ENCODE measurements at regions not wholly inside any gene's neighbourhood (a gene's known extent, or its start where the extent isn't known, plus 50 kb on each side); places are given as distances from the start of the nearest gene placed in this dataset.

DNA sequence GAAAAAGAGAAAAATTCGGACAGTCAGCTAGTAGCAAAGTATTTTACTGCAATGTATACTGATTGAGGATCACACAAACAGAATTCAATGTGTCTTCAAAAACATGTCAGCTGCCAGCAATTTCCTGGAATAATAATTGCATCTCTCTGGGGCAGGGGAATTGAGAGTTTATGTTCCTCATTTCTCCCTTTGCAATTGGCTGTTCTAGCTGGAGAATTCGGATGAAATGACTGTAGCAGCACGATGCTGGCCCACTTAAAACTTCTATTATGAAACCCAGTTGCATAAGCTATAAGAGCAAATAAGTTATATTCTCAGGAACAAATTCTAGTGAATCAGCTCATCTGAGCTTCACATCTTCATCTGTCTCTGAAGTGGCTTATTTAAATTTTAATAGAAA is 99.9 kb upstream of the CPEB2 start:
- DNase-seq = no peak
- POLR2A ChIA-PET = no interaction called here

DNA sequence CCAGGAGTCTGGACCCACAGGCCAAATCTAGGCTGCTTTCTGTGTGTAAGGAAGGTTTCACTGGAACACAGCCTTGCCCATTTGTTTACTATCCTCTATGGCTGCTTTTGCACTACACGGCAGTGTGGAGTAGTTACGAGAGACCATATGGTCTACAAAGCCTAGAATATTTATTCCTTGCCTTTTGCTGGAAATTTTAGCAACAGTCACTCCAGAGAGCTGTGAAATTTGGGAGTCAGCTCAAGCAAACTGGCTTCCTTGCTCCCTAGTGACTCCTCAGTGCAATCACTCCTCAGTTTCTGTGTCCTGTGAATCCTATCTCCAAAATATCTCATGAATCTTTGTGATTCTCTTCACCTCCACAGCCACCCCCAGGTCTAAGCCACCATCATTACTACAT is 99.0 kb upstream of the CPEB2 start:
- Histone ChIP-seq H3K4me1 (ENCODE audit: control insufficient read depth in 1 of 2, insufficient read depth in 2 of 2, low read depth in 1 of 2, low read length in 1 of 2) (no peaks in the 10 kb centered on the region), H3K9ac (no peak overlapping the region), H3K27ac (ENCODE audit: low read depth in 2 of 2, low read length in 1 of 2) (no peak overlapping the region), H3K9me2 (no peaks in the 10 kb centered on the region), H3K36me3 (replicated peaks in 1 of 2; ENCODE audit: control insufficient read depth in 1 of 2, insufficient read depth in 2 of 2, low read length in 1 of 2) (no peaks in the 10 kb centered on the region), H3K9me3 (no peaks in the 10 kb centered on the region), H3K4me3 (ENCODE audit: low read depth in 2 of 2, low read length in 1 of 2) (no peak overlapping the region), H2AFZ (ENCODE audit: low read depth) (no peak overlapping the region), H3K27me3 (ENCODE audit: insufficient read depth) (no peaks in the 10 kb centered on the region), H3K79me2 (ENCODE audit: insufficient read depth) (no peaks in the 10 kb centered on the region), H3K4me2 (no peak overlapping the region), H3F3A (replicated peaks; ENCODE audit: insufficient read depth) (no peaks in the 10 kb centered on the region), H4K20me1 (ENCODE audit: insufficient read depth) (no peaks in the 10 kb centered on the region)
- TF ChIP-seq FOXM1 (IDR thresholded peaks at IDR 0.05; ENCODE audit: low read depth) = no peak
- TF ChIP-seq TAF1 (IDR thresholded peaks at IDR 0.05; ENCODE audit: borderline replicate concordance, low read depth, low read length) = no peak
- no peak for TF ChIP-seq NFIC (IDR thresholded peaks at IDR 0.05; ENCODE audit: borderline replicate concordance)
- TF ChIP-seq SMC3 (IDR thresholded peaks at IDR 0.05; ENCODE audit: low read depth, low read length) = no peak
- TF ChIP-seq NRF1 (IDR thresholded peaks at IDR 0.05; ENCODE audit: low read depth, low read length) = no peak
- TF ChIP-seq SIN3A (IDR thresholded peaks at IDR 0.05; ENCODE audit: borderline replicate concordance, low read depth, low read length) = no peak
- TF ChIP-seq JUND (IDR thresholded peaks at IDR 0.05) = no peak
- TF ChIP-seq TCF12 (IDR thresholded peaks at IDR 0.05) = no peak
- TF ChIP-seq EZH2phosphoT487 (IDR thresholded peaks at IDR 0.05; ENCODE audit: borderline replicate concordance, low read depth) = no peak
- TF ChIP-seq, protein P1, sequence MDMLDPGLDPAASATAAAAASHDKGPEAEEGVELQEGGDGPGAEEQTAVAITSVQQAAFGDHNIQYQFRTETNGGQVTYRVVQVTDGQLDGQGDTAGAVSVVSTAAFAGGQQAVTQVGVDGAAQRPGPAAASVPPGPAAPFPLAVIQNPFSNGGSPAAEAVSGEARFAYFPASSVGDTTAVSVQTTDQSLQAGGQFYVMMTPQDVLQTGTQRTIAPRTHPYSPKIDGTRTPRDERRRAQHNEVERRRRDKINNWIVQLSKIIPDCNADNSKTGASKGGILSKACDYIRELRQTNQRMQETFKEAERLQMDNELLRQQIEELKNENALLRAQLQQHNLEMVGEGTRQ (IDR thresholded peaks at IDR 0.05; ENCODE audit: borderline replicate concordance, low read depth, low read length) = no peak
- TF ChIP-seq, protein P2, sequence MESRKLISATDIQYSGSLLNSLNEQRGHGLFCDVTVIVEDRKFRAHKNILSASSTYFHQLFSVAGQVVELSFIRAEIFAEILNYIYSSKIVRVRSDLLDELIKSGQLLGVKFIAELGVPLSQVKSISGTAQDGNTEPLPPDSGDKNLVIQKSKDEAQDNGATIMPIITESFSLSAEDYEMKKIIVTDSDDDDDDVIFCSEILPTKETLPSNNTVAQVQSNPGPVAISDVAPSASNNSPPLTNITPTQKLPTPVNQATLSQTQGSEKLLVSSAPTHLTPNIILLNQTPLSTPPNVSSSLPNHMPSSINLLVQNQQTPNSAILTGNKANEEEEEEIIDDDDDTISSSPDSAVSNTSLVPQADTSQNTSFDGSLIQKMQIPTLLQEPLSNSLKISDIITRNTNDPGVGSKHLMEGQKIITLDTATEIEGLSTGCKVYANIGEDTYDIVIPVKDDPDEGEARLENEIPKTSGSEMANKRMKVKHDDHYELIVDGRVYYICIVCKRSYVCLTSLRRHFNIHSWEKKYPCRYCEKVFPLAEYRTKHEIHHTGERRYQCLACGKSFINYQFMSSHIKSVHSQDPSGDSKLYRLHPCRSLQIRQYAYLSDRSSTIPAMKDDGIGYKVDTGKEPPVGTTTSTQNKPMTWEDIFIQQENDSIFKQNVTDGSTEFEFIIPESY (IDR thresholded peaks at IDR 0.05; ENCODE audit: borderline replicate concordance, low read depth) = no peak
- no peak for TF ChIP-seq GABPA (IDR thresholded peaks at IDR 0.05; ENCODE audit: low read depth)
- TF ChIP-seq FOSL2 (IDR thresholded peaks at IDR 0.05; ENCODE audit: borderline replicate concordance, low read depth) = no peak
- WGBS (ENCODE audit: low lambda C conversion rate) = 78% methylated on average over 2 of the region's 2 CpGs
- DNase-seq = no peak
- POLR2A ChIA-PET = no interaction called here
- CTCF ChIA-PET = no interaction called here

More for the DNA sequence above, 99.9 kb upstream of the CPEB2 start:
- no peaks in the 10 kb centered on the region for H3F3A ChIP-seq (replicated peaks; ENCODE audit: insufficient read depth)
- 56% methylated on average over 3 of the region's 3 CpGs for WGBS (ENCODE audit: low lambda C conversion rate)
- H3K27ac ChIP-seq (ENCODE audit: low read depth in 2 of 2, low read length in 1 of 2) = no peak overlapping the region
- H3K9ac ChIP-seq = no peak overlapping the region
- no peaks in the 10 kb centered on the region for H3K9me2 ChIP-seq
- no peaks in the 10 kb centered on the region for H3K4me1 ChIP-seq (ENCODE audit: control insufficient read depth in 1 of 2, insufficient read depth in 2 of 2, low read depth in 1 of 2, low read length in 1 of 2)
- no peaks in the 10 kb centered on the region for H3K36me3 ChIP-seq (replicated peaks in 1 of 2; ENCODE audit: control insufficient read depth in 1 of 2, insufficient read depth in 2 of 2, low read length in 1 of 2)
- H2AFZ ChIP-seq (ENCODE audit: low read depth) = no peak overlapping the region
- TF ChIP-seq JUND (IDR thresholded peaks at IDR 0.05) = no peak
- H3K79me2 ChIP-seq (ENCODE audit: insufficient read depth) = no peaks in the 10 kb centered on the region
- H3K4me3 ChIP-seq (ENCODE audit: low read depth in 2 of 2, low read length in 1 of 2) = no peak overlapping the region
- no peaks in the 10 kb centered on the region for H3K9me3 ChIP-seq
- H4K20me1 ChIP-seq (ENCODE audit: insufficient read depth) = no peaks in the 10 kb centered on the region
- no peak overlapping the region for H3K4me2 ChIP-seq
- no peaks in the 10 kb centered on the region for H3K27me3 ChIP-seq (ENCODE audit: insufficient read depth)
- CTCF ChIA-PET = interaction anchor here (0.7 kb wide), 1 partner anchor 8 kb away, joined by 4 read pairs; no protein-coding TSS in a partner anchor

All from SK-N-SH (cell line).